ENCODE measurements at regions not wholly inside any gene's neighbourhood (a gene's known extent, or its start where the extent isn't known, plus 50 kb on each side); places are given as distances from the start of the nearest gene placed in this dataset.

GRCh38 chr16:79456036-79456435 is 144.5 kb downstream of the MAF start:
- intact Hi-C loops (cut with DNase I, micrococcal nuclease) = no loop called here
- ATAC-seq (no peak), DNase-seq (no peak)

- no peak for ATAC-seq
- no peak for DNase-seq
- intact Hi-C loops (cut with DNase I, micrococcal nuclease) = no loop called here
These were observed 147.9 kb downstream of the MAF start for GRCh38 chr16:79452671-79453070.

- DNase-seq (no peak), ATAC-seq (no peak)
- intact Hi-C loops (cut with DNase I, micrococcal nuclease) = no loop called here
These were observed 149.2 kb downstream of the MAF start for GRCh38 chr16:79451196-79451816.

GRCh38 chr16:79449900-79450299 is 150.6 kb downstream of the MAF start:
- intact Hi-C loops (cut with DNase I, micrococcal nuclease) = no loop called here
- ATAC-seq (no peak), DNase-seq (no peak)

- intact Hi-C loops (cut with DNase I, micrococcal nuclease) = no loop called here
- no peak for ATAC-seq
- DNase-seq = no peak
These were observed 151.3 kb downstream of the MAF start for GRCh38 chr16:79449067-79449769.

GRCh38 chr16:79444572-79444971 is 156.0 kb downstream of the MAF start:
- no peak for ATAC-seq
- no peak for DNase-seq
- intact Hi-C loops (cut with DNase I, micrococcal nuclease) = no loop called here

- no peak for ATAC-seq
- DNase-seq = no peak
- intact Hi-C loops (cut with DNase I, micrococcal nuclease) = no loop called here
These were observed 160.6 kb downstream of the MAF start for GRCh38 chr16:79439901-79440300.

GRCh38 chr16:79437764-79438751 is 162.5 kb downstream of the MAF start:
- DNase-seq (no peak), ATAC-seq (no peak)
- intact Hi-C loops (cut with DNase I, micrococcal nuclease) = no loop called here

GRCh38 chr16:79436885-79437284 is 163.7 kb downstream of the MAF start:
- ATAC-seq (no peak), DNase-seq (no peak)
- intact Hi-C loops (cut with DNase I, micrococcal nuclease) = no loop called here

- DNase-seq = no peak
- no peak for ATAC-seq
- intact Hi-C loops (cut with DNase I, micrococcal nuclease) = no loop called here
These were observed 165.8 kb downstream of the MAF start for GRCh38 chr16:79434771-79435170.

- DNase-seq = no peak
- ATAC-seq = no peak
- intact Hi-C loops (cut with DNase I, micrococcal nuclease) = no loop called here
These were observed 166.4 kb downstream of the MAF start for GRCh38 chr16:79434092-79434491.

- intact Hi-C loops (cut with DNase I, micrococcal nuclease) = no loop called here
- no peak for ATAC-seq
- no peak for DNase-seq
These were observed 168.6 kb downstream of the MAF start for GRCh38 chr16:79431923-79432322.

GRCh38 chr16:79430191-79430678 is 170.3 kb downstream of the MAF start:
- DNase-seq (peak in 1 of 2 donors; percentile 19), ATAC-seq (peak; percentile 92)
- intact Hi-C loops (cut with DNase I, micrococcal nuclease) = no loop called here

GRCh38 chr16:79429381-79430190 is 171.0 kb downstream of the MAF start:
- ATAC-seq = peak; percentile 26
- peak in 1 of 2 donors; percentile 21 for DNase-seq
- intact Hi-C loops (cut with DNase I, micrococcal nuclease) = no loop called here

- intact Hi-C loops (cut with DNase I, micrococcal nuclease) = no loop called here
- peak; percentile 50 for ATAC-seq
- no peak for DNase-seq
These were observed 173.9 kb downstream of the MAF start for GRCh38 chr16:79426663-79427062.

GRCh38 chr16:79422064-79422463 is 178.5 kb downstream of the MAF start:
- intact Hi-C loops (cut with DNase I, micrococcal nuclease) = no loop called here
- DNase-seq = no peak
- ATAC-seq = no peak

GRCh38 chr16:79421126-79421525 is 179.4 kb downstream of the MAF start:
- intact Hi-C loops (cut with DNase I, micrococcal nuclease) = no loop called here
- DNase-seq (no peak), ATAC-seq (no peak)

GRCh38 chr16:79420493-79420892 is 180.0 kb downstream of the MAF start:
- intact Hi-C loops (cut with DNase I, micrococcal nuclease) = no loop called here

GRCh38 chr16:79419148-79419547 is 181.4 kb downstream of the MAF start:
- ATAC-seq (no peak), DNase-seq (no peak)
- intact Hi-C loops (cut with DNase I, micrococcal nuclease) = no loop called here

More at GRCh38 chr16:79420493-79420892, 180.0 kb downstream of the MAF start:
- no peak for ATAC-seq
- no peak for DNase-seq

Measured in left colon (tissue), 2 donors.